CD4-positive, alpha-beta T cell treated with Interferon alpha-2 for 1 hour (primary cell): ENCODE measurements at regions not wholly inside any gene's neighbourhood (a gene's known extent, or its start where the extent isn't known, plus 50 kb on each side); places are given as distances from the start of the nearest gene placed in this dataset.
"Not testable (repeated sequence)": the region's sequence is repeated elsewhere in the genome, so short reads cannot be mapped to it uniquely, and the experiment has no call there.

Experiments used
- DNase-seq, 2 donors: peaks; one replicate each; pipeline ENCODE4 v3.0.0-alpha.2; 2020 to 2022

- DNase-seq, result no peak
Observed at GRCh38 chrX:94635003-94635402, 961.0 kb downstream of the FAM133A start.

GRCh38 chrX:94645726-94646125, 971.7 kb downstream of the FAM133A start:
- DNase-seq, result no peak

GRCh38 chrX:94655180-94655579, 981.2 kb downstream of the FAM133A start:
- DNase-seq, result no peak

- no peak for DNase-seq
Observed at GRCh38 chrX:94662689-94663088, 988.7 kb downstream of the FAM133A start.

GRCh38 chrX:94676285-94676684, 1002.3 kb downstream of the FAM133A start:
- DNase-seq, result no peak

- DNase-seq, result no peak
Observed at GRCh38 chrX:94686071-94686470, 1012.1 kb downstream of the FAM133A start.

- DNase-seq, result no peak
Observed at GRCh38 chrX:94695910-94696309, 1021.9 kb downstream of the FAM133A start.

- DNase-seq, result not testable (repeated sequence)
Observed at GRCh38 chrX:94704348-94705256, 1030.6 kb downstream of the FAM133A start.

GRCh38 chrX:94721386-94721785, 1047.4 kb downstream of the FAM133A start:
- no peak for DNase-seq

- DNase-seq, result no peak
Observed at GRCh38 chrX:94722578-94722977, 1048.6 kb downstream of the FAM133A start.

GRCh38 chrX:94742772-94743171, 1068.8 kb downstream of the FAM133A start:
- no peak for DNase-seq

- no peak for DNase-seq
Observed at GRCh38 chrX:94743478-94743877, 1069.5 kb downstream of the FAM133A start.

GRCh38 chrX:94744786-94745185, 1070.8 kb downstream of the FAM133A start:
- DNase-seq, result no peak

- DNase-seq, result no peak
Observed at GRCh38 chrX:94751611-94752010, 1077.6 kb downstream of the FAM133A start.

- no peak for DNase-seq
Observed at GRCh38 chrX:94752434-94753169, 1078.6 kb downstream of the FAM133A start.

- DNase-seq, result no peak
Observed at GRCh38 chrX:94758130-94758529, 1084.1 kb downstream of the FAM133A start.

GRCh38 chrX:94775640-94776039, 1101.6 kb downstream of the FAM133A start:
- no peak for DNase-seq

- DNase-seq, result no peak
Observed at GRCh38 chrX:94813541-94813940, 1139.5 kb downstream of the FAM133A start.

GRCh38 chrX:94814216-94814615, 1140.2 kb downstream of the FAM133A start:
- no peak for DNase-seq

GRCh38 chrX:94830717-94831116, 1156.7 kb downstream of the FAM133A start:
- no peak for DNase-seq

- no peak for DNase-seq
Observed at GRCh38 chrX:94831364-94831763, 1157.4 kb downstream of the FAM133A start.

- DNase-seq, result no peak
Observed at GRCh38 chrX:94834226-94834625, 1160.2 kb downstream of the FAM133A start.

GRCh38 chrX:94850811-94851210, 1176.8 kb downstream of the FAM133A start:
- no peak for DNase-seq

GRCh38 chrX:94854251-94854650, 1180.2 kb downstream of the FAM133A start:
- DNase-seq, result no peak
